Amniotic stem cell (primary cell): ENCODE measurements at regions not wholly inside any gene's neighbourhood (a gene's known extent, or its start where the extent isn't known, plus 50 kb on each side); places are given as distances from the start of the nearest gene placed in this dataset.

ENCODE experiments used
- DNase-seq: peaks from one replicate; lab custom pipeline; 2025; lab: John Stamatoyannopoulos, UW

GRCh38 chr1:30638086-30638485 lies 85.3 kb downstream of the MATN1 start:
- no peak for DNase-seq

GRCh38 chr1:30637183-30637980 lies 86.0 kb downstream of the MATN1 start:
- no peak for DNase-seq

GRCh38 chr1:30636621-30637020 lies 86.8 kb downstream of the MATN1 start:
- no peak for DNase-seq

- no peak for DNase-seq
Observed at GRCh38 chr1:30635391-30635975, 87.9 kb downstream of the MATN1 start.

GRCh38 chr1:30634507-30634906 lies 88.9 kb downstream of the MATN1 start:
- DNase-seq = no peak

GRCh38 chr1:30633294-30633693 lies 90.1 kb downstream of the MATN1 start:
- no peak for DNase-seq

- no peak for DNase-seq
Observed at GRCh38 chr1:30632481-30632880, 90.9 kb downstream of the MATN1 start.

- DNase-seq = no peak
Observed at GRCh38 chr1:30631700-30632099, 91.7 kb downstream of the MATN1 start.

- DNase-seq = no peak
Observed at GRCh38 chr1:30629501-30629900, 93.9 kb downstream of the MATN1 start.

GRCh38 chr1:30627994-30628393 lies 95.4 kb downstream of the MATN1 start:
- no peak for DNase-seq

- DNase-seq = no peak
Observed at GRCh38 chr1:30627206-30627605, 96.2 kb downstream of the MATN1 start.

- DNase-seq = no peak
Observed at GRCh38 chr1:30623431-30623830, 100.0 kb downstream of the MATN1 start.

- DNase-seq = no peak
Observed at GRCh38 chr1:30619619-30620018, 103.8 kb downstream of the MATN1 start.

GRCh38 chr1:30618335-30618747 lies 105.0 kb downstream of the MATN1 start:
- no peak for DNase-seq

- DNase-seq = no peak
Observed at GRCh38 chr1:30616759-30617158, 106.6 kb downstream of the MATN1 start.

GRCh38 chr1:30615816-30616590 lies 107.4 kb downstream of the MATN1 start:
- DNase-seq = no peak

- DNase-seq = no peak
Observed at GRCh38 chr1:30615076-30615795, 108.1 kb downstream of the MATN1 start.

GRCh38 chr1:30613188-30613587 lies 110.2 kb downstream of the MATN1 start:
- DNase-seq = no peak

GRCh38 chr1:30612536-30613065 lies 110.8 kb downstream of the MATN1 start:
- DNase-seq = no peak

- no peak for DNase-seq
Observed at GRCh38 chr1:30611741-30612309, 111.6 kb downstream of the MATN1 start.

- no peak for DNase-seq
Observed at GRCh38 chr1:30610917-30611316, 112.5 kb downstream of the MATN1 start.

GRCh38 chr1:30609999-30610345 lies 113.4 kb downstream of the MATN1 start:
- no peak for DNase-seq
